ENCODE measurements at regions not wholly inside any gene's neighbourhood (a gene's known extent, or its start where the extent isn't known, plus 50 kb on each side); places are given as distances from the start of the nearest gene placed in this dataset.

GRCh38 chr1:147470079-147470478, 71.2 kb upstream of the BCL9 start:
- H3K4me3 ChIP-seq (ENCODE audit: low read length), result no peak overlapping the region
- H3K9me3 Mint-ChIP-seq, result peaks cover 2% of the 10 kb centered on the region
- no peaks in the 10 kb centered on the region for H3K4me1 ChIP-seq (ENCODE audit: insufficient read depth, low read length)
- H3K4me3 Mint-ChIP-seq, result no peak overlapping the region
- peaks cover 13 to 29% of the 10 kb centered on the region in 2 experiments for H3K27me3 ChIP-seq (ENCODE audit: control insufficient read depth in 1 of 2, insufficient read depth in 2 of 2, low read length in 2 of 2)
- DNase-seq, result no peak
- peaks cover 64% of the 10 kb centered on the region for H3K27me3 Mint-ChIP-seq
- no peaks in the 10 kb centered on the region for H3K36me3 ChIP-seq (ENCODE audit: insufficient read depth, low read length)
- ChIA-PET POLR2A (no interaction called here), CTCF (no interaction called here)
- H3K27ac ChIP-seq (ENCODE audit: low read depth in 1 of 2, low read length in 2 of 2), result no peak overlapping the region
- H3K27ac Mint-ChIP-seq, result no peak overlapping the region
- intact Hi-C loops (cut with DNase I, micrococcal nuclease), result no loop called here
- H3K4me1 Mint-ChIP-seq (ENCODE audit: low read depth), result no peaks in the 10 kb centered on the region
- no peaks in the 10 kb centered on the region for H3K36me3 Mint-ChIP-seq (ENCODE audit: low read depth)
- H3K9me3 ChIP-seq (ENCODE audit: control insufficient read depth in 1 of 2, insufficient read depth in 1 of 2, low read length in 2 of 2), result peaks cover 3 to 7% of the 10 kb centered on the region in 2 experiments
- TF ChIP-seq CTCF (IDR thresholded peaks at IDR 0.05), result no peak
- ATAC-seq (ENCODE audit: poor library complexity), result no peak

GRCh38 chr1:147472489-147472888, 68.8 kb upstream of the BCL9 start:
- Histone ChIP-seq H3K27ac (ENCODE audit: low read depth in 1 of 2, low read length in 2 of 2) (no peak overlapping the region), H3K4me3 (ENCODE audit: low read length) (no peak overlapping the region), H3K27me3 (ENCODE audit: control insufficient read depth in 1 of 2, insufficient read depth in 2 of 2, low read length in 2 of 2) (peaks cover 9 to 21% of the 10 kb centered on the region in 2 experiments), H3K4me1 (ENCODE audit: insufficient read depth, low read length) (no peaks in the 10 kb centered on the region), H3K36me3 (ENCODE audit: insufficient read depth, low read length) (no peaks in the 10 kb centered on the region), H3K9me3 (ENCODE audit: control insufficient read depth in 1 of 2, insufficient read depth in 1 of 2, low read length in 2 of 2) (peaks cover 0 to 3% of the 10 kb centered on the region in 2 experiments)
- Mint-ChIP-seq H3K4me3 (no peak overlapping the region), H3K36me3 (ENCODE audit: low read depth) (no peaks in the 10 kb centered on the region), H3K27ac (no peak overlapping the region), H3K4me1 (ENCODE audit: low read depth) (no peaks in the 10 kb centered on the region), H3K9me3 (no peaks in the 10 kb centered on the region), H3K27me3 (peaks cover 41% of the 10 kb centered on the region)
- intact Hi-C loops (cut with DNase I, micrococcal nuclease), result no loop called here
- ChIA-PET POLR2A (no interaction called here), CTCF (no interaction called here)
- no peak for ATAC-seq (ENCODE audit: poor library complexity)
- DNase-seq, result no peak
- TF ChIP-seq CTCF (IDR thresholded peaks at IDR 0.05), result no peak

GRCh38 chr1:147472966-147473732, 68.2 kb upstream of the BCL9 start:
- Histone ChIP-seq H3K9me3 (ENCODE audit: control insufficient read depth in 1 of 2, insufficient read depth in 1 of 2, low read length in 2 of 2) (peaks cover 0 to 3% of the 10 kb centered on the region in 2 experiments), H3K27ac (ENCODE audit: low read depth in 1 of 2, low read length in 2 of 2) (no peak overlapping the region), H3K36me3 (ENCODE audit: insufficient read depth, low read length) (no peaks in the 10 kb centered on the region), H3K4me1 (ENCODE audit: insufficient read depth, low read length) (no peaks in the 10 kb centered on the region), H3K27me3 (ENCODE audit: control insufficient read depth in 1 of 2, insufficient read depth in 2 of 2, low read length in 2 of 2) (peaks cover 9 to 17% of the 10 kb centered on the region in 2 experiments), H3K4me3 (ENCODE audit: low read length) (no peak overlapping the region)
- no peak overlapping the region for H3K27ac Mint-ChIP-seq
- H3K27me3 Mint-ChIP-seq, result peaks cover 34% of the 10 kb centered on the region
- intact Hi-C loops (cut with DNase I, micrococcal nuclease), result no loop called here
- no peak for DNase-seq
- no peaks in the 10 kb centered on the region for H3K4me1 Mint-ChIP-seq (ENCODE audit: low read depth)
- H3K36me3 Mint-ChIP-seq (ENCODE audit: low read depth), result no peaks in the 10 kb centered on the region
- POLR2A ChIA-PET, result no interaction called here
- TF ChIP-seq CTCF (IDR thresholded peaks at IDR 0.05), result no peak
- H3K4me3 Mint-ChIP-seq, result no peak overlapping the region
- H3K9me3 Mint-ChIP-seq, result no peaks in the 10 kb centered on the region
- no peak for ATAC-seq (ENCODE audit: poor library complexity)
- CTCF ChIA-PET, result no interaction called here

Data from CD4-positive, alpha-beta T cell (primary cell).